GM18873 (cell line): ENCODE measurements at regions not wholly inside any gene's neighbourhood (a gene's known extent, or its start where the extent isn't known, plus 50 kb on each side); places are given as distances from the start of the nearest gene placed in this dataset.

ENCODE experiments used
- ATAC-seq: cut with Tn5 transposase; IDR thresholded peaks from one replicate; pipeline ENCODE4 v1.9.1; 2021; ENCODE audit warnings: mild to moderate bottlenecking, moderate library complexity, moderate number of reproducible peaks; ENCODE audit not compliant: unreplicated experiment, low FRiP score

DNA sequence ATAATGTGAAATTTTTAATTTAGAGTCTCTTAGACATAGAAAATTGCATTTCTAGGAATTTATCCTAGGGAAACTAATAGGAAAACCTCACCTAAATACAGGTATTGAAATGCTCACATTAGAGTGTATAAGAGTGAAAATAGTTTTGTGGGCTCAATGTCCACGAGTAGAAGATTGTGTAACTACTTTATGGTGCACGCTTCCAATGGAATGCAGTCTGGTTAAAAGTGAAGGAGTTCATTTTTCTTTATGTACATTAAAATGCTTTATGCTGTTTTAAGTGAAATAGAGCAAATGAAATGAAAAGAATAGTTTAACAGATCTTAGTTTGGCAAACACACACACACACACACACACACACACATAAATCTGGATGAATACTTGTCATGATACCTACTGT, 278.2 kb downstream of the USP25 start:
- no peak for ATAC-seq

DNA sequence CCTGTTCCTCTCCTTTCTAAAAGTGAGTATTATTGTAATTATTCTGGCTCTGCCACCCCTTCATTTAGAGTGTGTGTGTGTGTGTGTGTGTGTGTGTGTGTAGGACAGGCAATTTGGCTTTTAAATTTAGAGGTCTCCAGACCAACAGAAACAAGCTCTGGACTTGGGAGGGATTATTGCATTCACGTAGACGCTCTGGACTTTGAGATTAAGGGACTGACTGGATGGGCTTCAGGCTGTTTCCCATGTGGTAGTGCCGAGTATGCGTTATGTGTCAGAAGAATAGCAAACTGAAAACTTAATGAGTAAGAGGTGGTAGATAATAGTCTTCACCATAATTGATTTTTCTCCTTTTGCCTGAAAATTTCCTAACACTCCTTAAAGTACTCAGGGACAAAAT, 281.9 kb downstream of the USP25 start:
- no peak for ATAC-seq

DNA sequence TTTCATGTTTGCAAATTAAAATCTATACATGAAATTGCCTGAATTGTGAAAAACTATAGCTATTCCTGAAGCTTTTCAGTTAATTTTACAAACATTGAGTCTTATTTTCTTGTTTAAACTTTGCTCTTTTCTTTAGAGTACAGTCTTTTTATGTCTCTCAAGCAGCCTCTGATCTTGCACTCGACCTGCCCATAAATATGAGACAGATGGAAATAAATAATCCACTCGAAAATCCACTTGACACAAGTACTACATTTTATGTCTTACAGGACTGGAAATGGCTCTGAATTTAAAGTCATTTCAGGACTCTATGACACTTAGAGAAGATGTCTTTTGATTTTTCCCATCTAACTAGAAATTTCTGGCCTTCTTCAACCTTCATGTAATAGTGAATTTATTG, 283.8 kb downstream of the USP25 start:
- no peak for ATAC-seq

DNA sequence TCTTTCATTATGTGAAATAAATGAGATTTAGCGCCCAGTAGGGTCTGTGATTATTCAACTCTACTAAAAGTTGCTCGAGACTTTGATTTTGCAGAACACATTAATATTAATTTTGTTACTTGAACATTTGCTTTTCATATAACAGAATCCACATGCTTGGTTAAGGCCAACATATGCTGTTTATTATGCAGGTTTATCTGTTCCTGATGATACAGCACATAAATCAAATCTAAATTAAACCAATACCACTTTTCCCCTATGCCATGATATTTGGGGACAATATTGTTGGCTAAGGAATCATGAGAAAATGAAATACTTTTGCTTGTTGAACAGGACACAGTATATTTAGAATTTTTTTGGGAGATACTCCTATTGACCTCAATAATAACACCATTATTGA, 291.1 kb downstream of the USP25 start:
- ATAC-seq = no peak

DNA sequence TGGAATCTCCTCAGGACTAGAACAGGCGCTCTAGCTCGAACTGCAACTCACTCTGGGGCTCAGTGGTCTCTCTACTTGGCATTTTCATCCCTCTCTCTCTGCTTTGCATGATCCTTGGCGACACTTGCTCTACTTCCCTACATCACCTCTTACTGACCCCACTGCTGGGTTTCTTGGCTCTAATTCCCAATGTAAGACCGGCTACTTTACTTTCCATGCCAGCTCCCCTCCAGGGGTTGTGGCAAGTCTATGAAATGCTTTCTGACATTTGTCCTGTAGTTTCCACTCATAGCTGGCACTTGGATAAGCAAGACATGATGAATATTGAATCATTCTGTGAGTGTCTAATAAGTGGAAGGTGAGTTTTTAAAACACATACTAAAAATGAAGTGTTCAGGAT, 292.3 kb downstream of the USP25 start:
- no peak for ATAC-seq

DNA sequence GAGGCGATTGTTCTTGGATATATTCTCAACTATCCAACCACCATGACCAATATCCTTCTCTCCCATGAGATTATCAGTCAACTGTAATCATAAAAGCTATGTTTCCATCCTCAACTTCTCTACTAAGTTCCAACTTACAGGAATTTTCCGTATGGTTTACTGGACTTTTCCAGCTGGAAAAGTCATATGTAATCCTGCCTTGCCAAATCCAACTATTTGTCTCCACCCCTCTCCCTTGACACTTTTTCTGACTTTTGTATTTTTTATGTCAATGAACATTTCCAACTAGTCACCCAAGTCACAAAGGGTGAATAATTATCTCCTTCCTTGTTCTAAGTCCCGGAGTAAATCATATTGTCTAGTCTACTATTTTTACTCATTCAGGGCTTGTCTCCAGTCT, 293.1 kb downstream of the USP25 start:
- no peak for ATAC-seq

DNA sequence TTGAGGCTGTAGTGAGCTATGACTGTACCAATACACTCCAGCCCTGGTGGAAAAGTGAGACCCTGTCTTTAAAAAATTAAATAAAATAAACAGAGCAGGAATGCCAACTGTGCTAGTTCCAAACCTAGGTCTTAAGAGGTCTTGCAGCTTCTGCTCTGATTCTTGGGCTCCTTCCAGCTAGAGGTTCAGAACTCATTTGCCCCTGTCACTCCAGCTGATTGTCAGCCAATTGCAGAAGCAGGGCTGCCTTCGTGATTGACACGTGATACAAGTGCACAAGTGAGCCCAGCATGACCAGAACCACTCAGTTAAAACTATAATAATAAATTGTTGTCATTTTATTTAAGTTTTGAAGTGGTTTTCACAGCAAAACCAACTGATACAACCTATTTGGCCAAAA, 298.4 kb downstream of the USP25 start:
- ATAC-seq = no peak

DNA sequence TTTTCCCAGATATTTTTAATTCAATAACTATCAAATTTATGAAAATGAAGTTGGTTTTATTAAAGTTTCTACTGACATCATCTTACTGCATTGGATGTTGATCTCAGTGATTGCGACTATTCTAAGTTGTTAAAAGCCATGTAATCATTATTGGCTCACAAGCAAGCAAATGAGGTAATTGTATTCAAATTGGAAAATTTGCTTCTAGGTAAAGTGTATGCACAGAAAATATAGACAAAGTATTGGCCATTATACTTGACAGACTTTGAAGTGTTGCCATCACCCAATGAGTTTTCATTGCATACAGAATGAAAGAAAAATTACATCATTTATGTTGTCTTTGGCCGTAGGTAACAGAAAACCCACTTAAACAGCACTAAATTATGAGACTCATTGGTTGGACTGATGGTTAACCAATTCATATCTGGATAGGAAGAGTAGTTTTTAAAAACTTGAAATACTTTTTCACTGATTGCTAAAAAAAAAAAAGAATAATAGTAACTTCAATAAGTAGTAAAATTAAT, 299.2 kb downstream of the USP25 start:
- no peak for ATAC-seq

DNA sequence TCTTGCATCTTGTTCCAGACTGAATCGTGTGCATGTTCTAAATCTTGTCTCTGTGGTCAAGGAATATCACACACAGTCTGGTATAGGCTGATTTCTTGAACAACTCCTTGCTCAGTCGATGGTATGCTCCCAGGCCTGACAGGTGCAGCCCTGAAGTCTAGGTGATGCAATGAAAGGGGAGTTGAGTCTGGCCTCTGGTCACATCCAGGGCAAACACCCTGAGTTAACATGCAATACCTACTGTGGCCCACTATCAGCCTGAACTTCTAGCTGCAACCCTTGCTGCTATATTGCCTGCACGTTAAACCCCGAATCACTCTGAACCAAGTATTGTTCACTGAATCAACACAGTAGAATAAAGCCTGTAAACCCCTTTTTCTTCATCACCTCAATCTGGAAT, 303.4 kb downstream of the USP25 start:
- ATAC-seq = no peak

DNA sequence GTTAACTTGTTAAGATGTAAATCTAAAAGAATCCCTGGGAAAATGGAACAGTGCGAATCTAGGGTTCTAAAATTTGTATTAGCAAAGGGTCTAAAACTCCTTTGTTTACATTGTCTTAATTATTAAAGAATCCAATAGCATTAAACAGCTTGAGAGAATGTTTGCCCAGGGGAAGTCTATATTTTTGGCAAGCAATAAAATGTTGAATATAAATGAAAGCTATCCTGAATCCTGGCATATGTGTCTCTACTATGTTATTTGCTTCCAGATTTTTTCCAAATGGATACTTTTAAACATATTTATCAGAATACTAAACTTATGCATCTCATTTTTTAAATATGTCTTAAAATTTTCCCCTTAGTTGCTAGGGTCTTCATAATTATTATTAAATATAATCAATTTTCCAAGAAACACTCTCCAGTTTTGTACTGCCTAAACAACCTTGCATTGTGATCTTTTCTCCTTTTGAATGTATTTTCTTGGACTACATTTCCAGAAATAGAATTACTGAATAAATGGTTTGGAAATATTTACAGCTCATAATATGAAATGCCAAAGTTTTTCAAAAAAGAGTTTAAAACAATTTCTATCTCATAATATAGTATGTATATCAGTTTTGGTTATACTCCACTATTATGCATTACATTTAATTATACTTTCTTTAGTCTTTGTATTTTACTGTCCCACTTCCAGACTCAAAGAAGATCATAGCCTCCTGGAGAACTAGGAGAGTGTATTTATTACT, 304.8 kb downstream of the USP25 start:
- no peak for ATAC-seq

DNA sequence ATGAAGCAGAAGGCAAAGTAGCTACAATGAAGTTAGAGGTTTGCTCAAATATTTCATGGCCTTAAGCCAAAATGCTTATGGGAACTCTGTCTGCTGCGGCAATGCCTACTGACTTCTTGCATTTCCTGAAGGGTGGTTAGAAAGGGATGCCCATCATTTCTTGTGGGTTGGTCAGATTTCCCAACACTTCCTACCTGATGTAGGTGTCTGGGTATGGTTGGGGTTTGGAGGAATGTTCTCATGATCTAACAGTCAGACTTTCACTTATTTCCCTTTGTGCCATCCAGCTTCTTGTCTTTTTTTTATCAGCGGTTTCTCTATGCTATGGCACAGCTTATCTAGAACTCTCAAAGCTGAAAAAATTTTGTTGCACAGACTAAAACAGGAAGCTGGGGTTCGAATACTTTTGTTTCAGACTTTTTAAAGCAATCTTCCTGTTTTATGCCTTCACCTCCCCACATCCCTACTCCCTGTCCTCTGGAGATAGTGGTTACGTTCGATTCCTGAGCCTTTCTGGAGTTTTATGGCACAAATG, 307.7 kb downstream of the USP25 start:
- no peak for ATAC-seq

DNA sequence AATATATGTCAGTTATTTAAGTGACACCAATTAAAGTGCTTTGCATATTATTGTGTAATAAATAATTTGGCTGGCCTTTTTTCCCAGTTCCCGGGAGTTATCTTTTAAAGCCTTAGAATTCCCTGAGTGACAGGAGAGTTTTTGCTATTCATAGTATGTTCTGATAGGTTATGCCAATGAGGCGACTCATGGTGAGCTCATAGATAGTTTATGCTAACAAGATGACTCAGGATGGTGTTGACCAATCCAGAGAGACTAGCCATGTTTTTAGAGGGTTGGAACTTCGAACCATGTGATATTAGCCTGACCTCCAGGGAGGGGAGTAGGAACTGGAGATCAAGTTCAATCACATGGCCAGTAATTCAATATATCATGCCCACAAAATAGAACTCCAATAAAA, 310.8 kb downstream of the USP25 start:
- ATAC-seq = no peak

DNA sequence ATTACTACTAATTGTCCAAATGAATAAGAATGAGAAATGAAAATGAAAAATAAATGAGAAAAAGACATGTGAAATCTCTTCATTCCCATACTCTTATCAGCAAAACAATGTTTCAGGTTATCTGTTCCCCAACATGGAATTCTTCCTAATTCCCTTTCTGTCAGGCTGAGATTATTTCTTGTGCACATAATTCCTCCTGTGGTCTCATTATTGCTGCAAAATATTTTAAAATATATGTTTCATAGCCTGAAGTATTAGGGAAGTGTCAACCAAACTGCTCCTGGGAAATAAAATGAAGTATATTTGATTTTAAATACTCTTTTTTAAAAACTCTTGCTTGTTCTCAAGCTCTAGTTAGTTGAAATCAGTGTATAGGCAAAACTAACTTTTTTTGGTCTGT, 314.9 kb downstream of the USP25 start:
- ATAC-seq = no peak

DNA sequence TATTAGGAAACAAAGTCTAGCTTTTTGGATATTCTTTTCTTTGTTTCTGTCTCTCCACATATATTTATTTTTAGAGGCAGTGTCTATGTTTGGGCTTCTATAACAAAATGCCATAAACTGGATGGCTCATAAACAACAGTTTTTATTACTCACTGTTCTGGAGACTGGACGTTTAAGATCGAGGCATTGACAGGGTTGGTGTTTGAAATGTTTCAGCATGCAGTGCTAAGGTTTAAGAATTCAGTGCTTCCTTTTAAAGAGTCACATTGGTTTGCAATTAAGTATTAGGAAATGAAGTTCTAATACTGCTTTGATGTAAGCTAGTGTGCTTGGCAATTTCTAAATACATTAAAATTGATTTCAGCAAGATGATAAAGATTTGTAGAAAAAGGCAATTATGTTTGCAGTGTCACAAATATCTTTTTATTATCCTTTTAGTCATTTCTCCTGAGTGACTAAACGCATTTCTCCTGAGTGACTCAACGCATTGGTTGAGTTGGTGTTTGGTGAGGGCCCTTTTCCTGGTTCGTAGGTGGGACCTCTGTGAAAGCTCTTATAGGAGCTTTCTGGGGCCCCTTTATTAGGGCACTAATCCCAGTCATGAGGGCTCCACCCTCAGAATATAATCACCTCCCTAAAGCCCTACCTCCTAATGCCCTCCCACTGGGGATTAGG, 317.0 kb downstream of the USP25 start:
- no peak for ATAC-seq

DNA sequence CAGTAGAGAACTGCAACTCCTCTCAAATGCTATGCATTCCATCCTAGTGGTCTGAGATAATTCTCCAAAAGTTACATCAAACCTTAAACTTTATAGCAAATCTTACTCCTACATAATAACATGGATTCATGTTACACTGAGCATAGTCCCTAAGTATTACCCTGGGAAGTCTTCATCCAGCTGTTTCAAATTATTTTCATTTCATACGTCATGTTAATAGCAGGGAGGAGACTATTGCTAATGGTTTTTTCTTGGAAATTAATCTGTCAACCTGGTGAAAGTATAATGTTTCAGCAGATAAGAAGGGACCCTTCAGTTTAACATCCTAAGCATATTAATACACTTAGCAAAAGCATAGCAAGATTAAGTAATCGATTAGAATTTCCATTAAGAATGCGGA, 318.1 kb downstream of the USP25 start:
- ATAC-seq = no peak

DNA sequence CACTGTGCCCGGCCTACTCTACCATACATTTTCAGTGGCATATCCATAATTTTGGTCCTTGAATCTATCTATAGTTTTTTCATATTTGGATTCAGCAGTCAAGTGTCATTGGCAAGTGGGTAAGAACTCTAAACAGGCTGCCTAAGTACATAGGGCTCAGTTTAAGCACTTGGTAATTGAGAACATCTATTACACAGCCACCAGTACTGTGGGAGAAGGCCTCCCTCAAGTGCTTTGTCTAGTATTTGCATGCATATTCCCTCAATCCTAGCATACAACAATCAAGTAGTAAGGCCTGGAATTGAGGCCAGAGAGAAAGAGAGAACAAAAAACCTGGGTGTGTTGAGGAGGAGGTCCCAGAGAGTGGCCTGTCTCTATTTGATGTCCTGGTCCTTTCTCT, 325.2 kb downstream of the USP25 start:
- ATAC-seq = no peak

DNA sequence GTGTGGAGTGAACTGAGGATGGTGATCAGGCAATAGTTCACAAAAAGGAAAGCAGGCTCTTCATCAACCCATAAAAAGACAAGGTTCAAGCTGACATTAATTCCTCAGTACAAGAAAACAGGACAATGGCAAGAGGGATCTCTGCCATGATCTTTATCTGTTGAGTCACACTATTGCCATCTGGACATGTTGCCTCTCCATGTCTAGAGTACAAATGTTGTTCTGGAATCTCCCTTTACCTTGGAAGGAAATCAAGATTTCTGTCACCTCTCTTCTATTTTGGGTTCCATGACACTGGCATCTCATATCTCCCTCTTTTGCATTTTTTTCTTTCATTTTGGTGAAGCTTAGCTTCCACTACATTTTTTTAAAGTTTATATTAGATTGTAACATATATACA, 329.1 kb downstream of the USP25 start:
- no peak for ATAC-seq

DNA sequence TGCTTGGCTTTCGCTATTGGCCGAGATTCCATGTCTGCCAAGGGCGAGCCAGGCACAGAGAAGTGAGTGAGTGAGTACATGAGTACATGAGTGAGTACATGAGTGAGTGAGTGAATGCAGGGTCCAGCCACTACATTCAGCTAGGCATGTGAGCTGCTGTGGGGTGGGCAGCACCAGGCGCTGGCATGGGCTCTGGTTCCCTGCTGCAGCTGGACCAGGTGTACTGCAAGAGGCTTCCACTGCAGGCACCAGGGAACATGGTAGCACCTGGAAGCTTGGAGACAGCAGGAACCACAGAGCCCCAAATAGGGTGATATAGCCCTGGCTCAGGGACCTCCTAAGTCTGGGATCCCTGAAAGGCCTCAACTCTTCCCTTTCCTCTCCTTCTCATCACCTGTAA, 330.2 kb downstream of the USP25 start:
- no peak for ATAC-seq

DNA sequence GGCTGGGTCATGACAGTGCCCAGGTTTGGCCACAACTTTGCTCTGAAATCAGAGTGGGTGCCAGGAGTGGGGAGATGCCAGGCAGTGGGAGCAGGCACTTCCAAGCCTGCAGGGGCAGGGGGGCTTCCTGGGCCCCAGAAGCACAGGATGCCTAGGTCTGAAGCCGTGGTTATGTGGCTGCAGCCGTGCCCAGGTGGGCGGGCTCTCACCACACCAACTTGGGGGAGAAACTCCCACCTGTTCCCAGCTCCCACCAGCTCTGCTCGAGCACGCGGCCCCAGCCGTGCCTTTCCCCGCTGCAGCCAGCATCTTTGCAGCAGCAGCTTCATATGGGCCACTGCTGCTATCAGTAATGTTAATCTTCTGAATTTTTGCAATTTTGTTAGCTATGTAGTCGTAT, 331.4 kb downstream of the USP25 start:
- no peak for ATAC-seq

DNA sequence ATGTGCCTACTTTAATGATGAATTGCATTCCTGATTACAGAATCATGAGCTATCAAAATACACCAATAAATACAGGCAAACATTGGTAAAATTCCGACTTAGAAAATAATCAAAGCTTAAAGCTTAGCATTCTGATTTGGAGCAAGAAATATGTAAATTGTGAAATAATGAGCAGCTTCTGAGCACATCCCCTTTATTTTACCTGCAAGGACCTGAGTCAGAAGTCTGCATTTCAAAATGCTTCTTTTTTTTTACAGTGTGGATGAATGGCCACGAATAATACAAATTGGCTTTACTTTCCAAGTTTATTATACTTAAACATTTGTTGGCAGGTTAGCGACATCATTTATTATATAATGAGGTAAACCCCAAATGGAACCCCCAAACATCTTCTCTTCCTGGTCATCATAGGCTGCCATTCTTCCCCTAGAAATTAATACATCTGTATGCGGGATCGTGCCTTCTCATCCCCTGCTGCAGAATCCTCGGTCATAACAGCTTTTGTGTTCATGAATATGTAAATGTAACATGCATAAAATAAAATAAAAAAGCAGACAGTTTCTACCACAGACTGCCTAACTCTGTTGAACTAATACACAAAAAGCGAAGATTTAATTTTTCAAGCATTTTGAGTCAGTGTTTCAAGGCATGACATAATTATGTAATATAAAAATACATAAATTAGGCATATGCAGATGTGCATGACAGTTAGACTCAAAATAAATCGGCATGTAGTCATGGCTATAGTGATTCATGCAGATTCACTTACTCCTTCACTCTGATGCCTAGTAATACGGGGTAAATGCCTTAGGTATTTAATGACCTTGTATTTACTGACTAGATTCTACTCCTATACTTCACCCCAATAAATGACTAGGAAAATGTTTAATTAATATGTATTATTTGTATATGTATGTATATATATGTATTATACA, 339.7 kb downstream of the USP25 start:
- no peak for ATAC-seq

DNA sequence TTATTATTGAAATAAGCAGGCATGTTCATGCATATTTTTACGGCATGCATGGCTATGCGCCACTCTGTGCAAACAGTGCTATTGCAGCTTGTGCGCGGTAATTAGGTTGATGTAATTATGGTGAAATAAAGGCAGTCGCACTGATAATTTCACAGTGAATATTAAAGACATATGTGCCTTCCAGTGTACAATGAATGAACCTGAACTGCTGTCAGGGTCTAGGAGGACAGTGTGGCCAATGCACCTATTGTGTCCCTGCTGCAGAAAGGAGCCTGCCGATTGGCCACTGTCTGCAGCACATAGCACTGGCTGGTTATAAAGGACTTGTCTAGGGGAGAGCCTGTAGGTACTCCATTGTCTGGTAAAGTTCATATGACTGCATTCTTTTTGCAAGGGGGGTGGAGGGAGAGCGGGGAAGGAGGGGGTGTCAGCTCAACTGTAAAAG, 340.4 kb downstream of the USP25 start:
- no peak for ATAC-seq
